ENCODE measurements at regions not wholly inside any gene's neighbourhood (a gene's known extent, or its start where the extent isn't known, plus 50 kb on each side); places are given as distances from the start of the nearest gene placed in this dataset.

DNA sequence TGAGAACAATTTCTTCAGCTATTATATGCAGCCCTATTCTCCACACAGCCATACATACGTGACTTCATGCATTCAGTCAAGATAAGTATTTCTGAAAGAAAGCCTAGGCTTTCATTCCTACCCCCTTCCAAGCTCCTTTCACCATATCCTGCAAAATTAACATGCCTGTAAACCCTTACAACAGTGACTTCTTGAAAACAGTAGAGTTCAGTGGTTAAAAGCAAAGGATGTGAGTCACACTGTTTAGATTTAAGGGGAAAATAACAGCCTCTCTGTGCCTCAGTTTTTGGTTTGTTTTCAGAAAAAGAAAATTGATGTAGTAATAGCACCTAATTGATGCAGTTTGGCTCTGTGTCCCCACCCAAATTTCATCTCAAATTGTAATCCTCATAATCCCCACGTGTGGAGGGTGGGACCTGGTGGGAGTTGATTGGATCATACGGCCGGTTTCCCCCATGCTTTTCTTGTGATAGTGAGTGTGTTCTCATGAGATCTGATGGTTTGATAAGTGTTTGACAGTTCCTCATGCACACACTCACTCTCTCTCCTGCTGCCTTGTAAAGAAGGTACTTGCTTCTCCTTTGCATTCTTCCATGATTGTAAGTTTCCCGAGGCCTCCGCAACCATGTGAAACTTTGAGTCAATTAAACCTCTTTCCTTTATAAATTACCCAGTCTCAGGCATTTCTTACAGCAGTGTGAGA is 264.8 kb downstream of the CETN3 start:
- intact Hi-C loops (cut with DNase I) = no loop called here

DNA sequence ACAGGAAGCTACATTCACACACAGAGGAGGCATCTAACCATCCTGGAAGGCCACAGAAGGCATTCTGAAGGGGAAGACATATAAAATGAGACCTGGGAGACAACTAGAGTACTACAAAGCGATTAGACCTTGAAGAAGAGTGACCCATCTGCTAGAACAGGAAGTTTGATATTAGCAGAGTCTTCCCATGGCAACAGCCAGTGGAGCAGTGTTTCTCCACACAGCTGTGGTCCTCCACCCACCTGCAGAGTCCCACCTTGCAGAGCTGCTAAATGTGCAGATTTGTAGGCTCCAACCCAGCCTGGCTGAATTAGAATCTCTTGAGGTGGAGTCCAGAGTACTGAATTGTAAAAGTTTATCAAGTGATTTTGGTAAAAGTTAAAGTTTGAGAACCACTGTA is 267.0 kb downstream of the CETN3 start:
- FAIRE-seq (no peak), DNase-seq (no peak)
- Histone ChIP-seq H3K9ac (ENCODE audit: low read length in 3 of 3) (no peak overlapping the region), H3K4me3 (ENCODE audit: low read length in 3 of 3) (no peak overlapping the region), H3K27ac (ENCODE audit: low read depth in 2 of 2, low read length in 2 of 2) (no peak overlapping the region), H3K36me3 (ENCODE audit: control insufficient read depth in 2 of 3, insufficient read depth in 3 of 3, low read length in 3 of 3) (no peaks in the 10 kb centered on the region), H3K4me1 (ENCODE audit: control insufficient read depth in 2 of 3, insufficient read depth in 2 of 3, low read depth in 1 of 3, low read length in 3 of 3) (no peaks in the 10 kb centered on the region), H3K27me3 (ENCODE audit: control insufficient read depth, insufficient read depth, low read length) (no peaks in the 10 kb centered on the region), H3K9me3 (ENCODE audit: control insufficient read depth in 2 of 3, insufficient read depth in 1 of 3, low read length in 3 of 3) (no peaks in the 10 kb centered on the region)
- TF ChIP-seq, protein P1, sequence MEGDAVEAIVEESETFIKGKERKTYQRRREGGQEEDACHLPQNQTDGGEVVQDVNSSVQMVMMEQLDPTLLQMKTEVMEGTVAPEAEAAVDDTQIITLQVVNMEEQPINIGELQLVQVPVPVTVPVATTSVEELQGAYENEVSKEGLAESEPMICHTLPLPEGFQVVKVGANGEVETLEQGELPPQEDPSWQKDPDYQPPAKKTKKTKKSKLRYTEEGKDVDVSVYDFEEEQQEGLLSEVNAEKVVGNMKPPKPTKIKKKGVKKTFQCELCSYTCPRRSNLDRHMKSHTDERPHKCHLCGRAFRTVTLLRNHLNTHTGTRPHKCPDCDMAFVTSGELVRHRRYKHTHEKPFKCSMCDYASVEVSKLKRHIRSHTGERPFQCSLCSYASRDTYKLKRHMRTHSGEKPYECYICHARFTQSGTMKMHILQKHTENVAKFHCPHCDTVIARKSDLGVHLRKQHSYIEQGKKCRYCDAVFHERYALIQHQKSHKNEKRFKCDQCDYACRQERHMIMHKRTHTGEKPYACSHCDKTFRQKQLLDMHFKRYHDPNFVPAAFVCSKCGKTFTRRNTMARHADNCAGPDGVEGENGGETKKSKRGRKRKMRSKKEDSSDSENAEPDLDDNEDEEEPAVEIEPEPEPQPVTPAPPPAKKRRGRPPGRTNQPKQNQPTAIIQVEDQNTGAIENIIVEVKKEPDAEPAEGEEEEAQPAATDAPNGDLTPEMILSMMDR (IDR thresholded peaks at IDR 0.05; ENCODE audit: borderline replicate concordance, extremely low read depth, insufficient read depth) = no peak
- intact Hi-C loops (cut with DNase I) = no loop called here

More for the DNA sequence above, 264.8 kb downstream of the CETN3 start:
- TF ChIP-seq, protein P1 (IDR thresholded peaks at IDR 0.05; ENCODE audit: borderline replicate concordance, extremely low read depth, insufficient read depth) = no peak
- Histone ChIP-seq H3K27me3 (ENCODE audit: control insufficient read depth, insufficient read depth, low read length) (no peaks in the 10 kb centered on the region), H3K4me1 (ENCODE audit: control insufficient read depth in 2 of 3, insufficient read depth in 2 of 3, low read depth in 1 of 3, low read length in 3 of 3) (no peaks in the 10 kb centered on the region), H3K9me3 (ENCODE audit: control insufficient read depth in 2 of 3, insufficient read depth in 1 of 3, low read length in 3 of 3) (no peaks in the 10 kb centered on the region), H3K4me3 (ENCODE audit: low read length in 3 of 3) (no peak overlapping the region), H3K27ac (ENCODE audit: low read depth in 2 of 2, low read length in 2 of 2) (no peak overlapping the region), H3K36me3 (ENCODE audit: control insufficient read depth in 2 of 3, insufficient read depth in 3 of 3, low read length in 3 of 3) (no peaks in the 10 kb centered on the region), H3K9ac (ENCODE audit: low read length in 3 of 3) (no peak overlapping the region)
- DNase-seq (no peak), FAIRE-seq (no peak)

DNA sequence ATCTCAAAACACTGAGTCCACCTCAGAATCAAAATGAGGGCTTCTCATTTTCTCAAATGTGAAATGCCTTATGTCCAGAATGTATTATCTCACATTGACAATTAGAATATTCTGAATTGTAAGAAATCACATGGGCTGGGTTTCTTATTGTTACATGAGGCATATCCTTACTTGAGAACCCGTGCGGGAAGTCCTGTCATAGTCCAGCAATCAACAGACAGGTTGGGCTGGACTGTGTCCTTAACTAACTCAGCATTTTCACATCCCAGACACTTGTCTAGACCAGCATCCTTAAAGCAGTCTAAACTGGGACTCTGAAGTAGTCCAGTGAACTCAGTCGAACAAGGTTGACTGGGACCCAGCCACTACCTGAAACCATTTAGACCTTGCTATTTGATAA is 267.6 kb downstream of the CETN3 start:
- no peaks in the 10 kb centered on the region for H3K27me3 ChIP-seq (ENCODE audit: control insufficient read depth, insufficient read depth, low read length)
- TF ChIP-seq, protein P1 (IDR thresholded peaks at IDR 0.05; ENCODE audit: borderline replicate concordance, extremely low read depth, insufficient read depth) = no peak
- H3K9ac ChIP-seq (ENCODE audit: low read length in 3 of 3) = no peak overlapping the region
- H3K27ac ChIP-seq (ENCODE audit: low read depth in 2 of 2, low read length in 2 of 2) = no peak overlapping the region
- no peak for DNase-seq
- no peaks in the 10 kb centered on the region for H3K4me1 ChIP-seq (ENCODE audit: control insufficient read depth in 2 of 3, insufficient read depth in 2 of 3, low read depth in 1 of 3, low read length in 3 of 3)
- no peaks in the 10 kb centered on the region for H3K36me3 ChIP-seq (ENCODE audit: control insufficient read depth in 2 of 3, insufficient read depth in 3 of 3, low read length in 3 of 3)
- no peak overlapping the region for H3K4me3 ChIP-seq (ENCODE audit: low read length in 3 of 3)
- intact Hi-C loops (cut with DNase I) = no loop called here
- FAIRE-seq = no peak
- H3K9me3 ChIP-seq (ENCODE audit: control insufficient read depth in 2 of 3, insufficient read depth in 1 of 3, low read length in 3 of 3) = no peaks in the 10 kb centered on the region
